CD14-positive monocyte (primary cell): ENCODE measurements at regions not wholly inside any gene's neighbourhood (a gene's known extent, or its start where the extent isn't known, plus 50 kb on each side); places are given as distances from the start of the nearest gene placed in this dataset.

Source experiments
- DNase-seq, 3 donors: peaks; one replicate each; pipeline ENCODE4 v3.0.0-alpha.2; 2011 to 2022
- H2AFZ ChIP-seq: 2 replicates; pipeline ENCODE4 v1.6.0; 2012; ENCODE audit warnings: mild to moderate bottlenecking, low read depth, low read length, inconsistent platforms; ENCODE audit not compliant: insufficient read depth, poor library complexity, severe bottlenecking
- H3K27ac ChIP-seq, 2 donors: 1 replicate in 1 of 2; 2 replicates in 1 of 2; pipeline ENCODE4 v1.5.1; 2012 to 2013; ENCODE audit warnings: low read length in 2 of 2, control low read depth in 1 of 2, inconsistent platforms in 1 of 2, low read depth in 1 of 2, mild to moderate bottlenecking in 1 of 2
- H3K27me3 ChIP-seq, 2 donors: one replicate each; pipeline versions ENCODE4 v1.6.0 to v1.6.1; 2011 to 2013; ENCODE audit warnings: low read length in 2 of 2; ENCODE audit not compliant: control insufficient read depth in 2 of 2, insufficient read depth in 2 of 2
- H3K36me3 ChIP-seq, 2 donors: replicated peaks in 1 of 2; 1 replicate in 1 of 2; 2 replicates in 1 of 2; pipeline versions ENCODE4 v1.5.1 to v1.6.1; 2012 to 2013; ENCODE audit warnings: low read length in 2 of 2, control low read depth in 1 of 2, inconsistent platforms in 1 of 2, mild to moderate bottlenecking in 1 of 2; ENCODE audit not compliant: insufficient read depth in 2 of 2, control insufficient read depth in 1 of 2
- H3K4me1 ChIP-seq, 2 donors: 1 replicate in 1 of 2; 2 replicates in 1 of 2; pipeline versions ENCODE4 v1.5.1 to v1.6.1; 2012 to 2013; ENCODE audit warnings: low read length in 2 of 2, control low read depth in 1 of 2, inconsistent platforms in 1 of 2, mild to moderate bottlenecking in 1 of 2, moderate library complexity in 1 of 2; ENCODE audit not compliant: insufficient read depth in 2 of 2, control insufficient read depth in 1 of 2
- H3K4me2 ChIP-seq: replicated peaks from 2 replicates; pipeline ENCODE3; 2012; ENCODE audit warnings: low read length, moderate library complexity, mild to moderate bottlenecking; ENCODE audit not compliant: poor library complexity, severe bottlenecking; ENCODE audit errors: extremely low read depth
- H3K4me3 ChIP-seq, 3 experiments: fragments of 200-600 bp in 1 of 3; sonication (generic) in 1 of 3; replicated peaks in 1 of 3; 1 replicate in 2 of 3; 2 replicates in 1 of 3; pipeline ENCODE4 v1.5.1; 2011 to 2013; ENCODE audit warnings: low read length in 3 of 3, mild to moderate bottlenecking in 3 of 3, control low read depth in 2 of 3, low read depth in 2 of 3, inconsistent platforms in 1 of 3, moderate library complexity in 1 of 3
- H3K79me2 ChIP-seq: 2 replicates; pipeline ENCODE4 v1.6.0; 2012; ENCODE audit warnings: mild to moderate bottlenecking, control low read depth, inconsistent platforms, low read length, moderate library complexity; ENCODE audit not compliant: insufficient read depth
- H3K9ac ChIP-seq: 2 replicates; pipeline ENCODE4 v1.6.0; 2017; ENCODE audit warnings: low read length, mild to moderate bottlenecking; ENCODE audit not compliant: insufficient read depth, poor library complexity, severe bottlenecking
- H3K9me3 ChIP-seq, 2 donors: replicated peaks in 1 of 2; 1 replicate in 1 of 2; 2 replicates in 1 of 2; pipeline versions ENCODE4 v1.5.1 to v1.6.1; 2012 to 2013; ENCODE audit warnings: low read length in 2 of 2, control low read depth in 1 of 2; ENCODE audit not compliant: control insufficient read depth in 1 of 2, insufficient read depth in 1 of 2
- H4K20me1 ChIP-seq: 2 replicates; pipeline ENCODE4 v1.6.0; 2012; ENCODE audit warnings: mild to moderate bottlenecking, low read length, control low read depth, moderate library complexity; ENCODE audit not compliant: insufficient read depth
- H3K27ac Mint-ChIP-seq, 7 donors: one replicate each; pipeline ENCODE4 v1.8.0; 2020; ENCODE audit warnings: mild to moderate bottlenecking in 7 of 7, mixed read lengths in 7 of 7, moderate library complexity in 6 of 7, inconsistent platforms in 2 of 7
- H3K27me3 Mint-ChIP-seq, 3 donors: one replicate each; pipeline ENCODE4 v1.8.0; 2021 to 2022; ENCODE audit warnings: low read depth in 3 of 3, mild to moderate bottlenecking in 3 of 3, mixed read lengths in 3 of 3, moderate library complexity in 3 of 3, inconsistent platforms in 1 of 3
- H3K36me3 Mint-ChIP-seq, 2 donors: one replicate each; pipeline ENCODE4 v1.8.0; 2020; ENCODE audit warnings: mixed read lengths in 2 of 2, inconsistent platforms in 1 of 2, mild to moderate bottlenecking in 1 of 2
- H3K4me1 Mint-ChIP-seq: one replicate; pipeline ENCODE4 v1.8.0; 2020; ENCODE audit warnings: mild to moderate bottlenecking, mixed read lengths
- H3K4me3 Mint-ChIP-seq, 2 donors: one replicate each; pipeline ENCODE4 v1.8.0; 2020; ENCODE audit warnings: mild to moderate bottlenecking in 2 of 2, mixed read lengths in 2 of 2, moderate library complexity in 1 of 2
- H3K9me3 Mint-ChIP-seq, 7 donors: one replicate each; pipeline ENCODE4 v1.8.0; 2020 to 2022; ENCODE audit warnings: mixed read lengths in 7 of 7, mild to moderate bottlenecking in 6 of 7, moderate library complexity in 6 of 7, inconsistent platforms in 2 of 7
- WGBS: methylation state at CpG from one replicate; pipeline ENCODE4 v1.1.5; 2013; ENCODE audit warnings: missing lambda C conversion rate; ENCODE audit not compliant: insufficient coverage; 5-methylcytosine and 5-hydroxymethylcytosine counted together
- intact Hi-C, 2 donors: fragments of 100-400 bp; cut with micrococcal nuclease; formaldehyde crosslinking; loops; one replicate each; pipeline versions ENCODE4 v1.15.0 to v1.15.1; 2023
- TF ChIP-seq, protein P1 (sequence below): fragments of 200-600 bp; IDR thresholded peaks from one replicate; pipeline ENCODE4 v1.8.0; 2022; ENCODE audit warnings: antibody characterized with exemption, mild to moderate bottlenecking

DNA sequence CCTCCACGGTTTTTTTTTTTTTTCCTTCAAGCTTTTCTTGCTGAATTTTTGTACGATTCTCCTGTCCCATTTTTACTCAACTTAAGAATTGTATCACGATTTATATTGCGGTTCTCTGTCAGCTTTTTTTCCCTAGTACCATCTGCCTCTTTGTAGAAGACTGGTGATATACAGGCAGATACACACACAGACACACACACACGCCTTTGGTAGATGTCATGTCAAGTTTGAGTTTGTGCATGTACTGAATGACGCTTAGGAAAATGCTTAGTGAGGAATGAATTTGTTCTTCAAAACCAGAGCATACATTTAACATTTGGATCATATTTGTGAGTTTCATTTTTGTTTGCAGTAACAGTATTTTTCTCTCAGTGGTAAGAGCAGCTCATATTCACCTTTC lies 82.0 kb upstream of the MBNL2 start:
- H3K4me2 ChIP-seq = no peak overlapping the region
- Mint-ChIP-seq H3K4me3 (no peak overlapping the region), H3K27me3 (peaks cover 7 to 22% (median 20%) of the 10 kb centered on the region in 3 donors), H3K4me1 (peaks cover 3% of the 10 kb centered on the region), H3K9me3 (no peaks in the 10 kb centered on the region), H3K27ac (no peak overlapping the region), H3K36me3 (no peaks in the 10 kb centered on the region)
- intact Hi-C loops = no loop called here
- H2AFZ ChIP-seq = no peak overlapping the region
- H3K4me3 ChIP-seq = no peak overlapping the region
- H4K20me1 ChIP-seq = no peaks in the 10 kb centered on the region
- H3K9ac ChIP-seq = no peak overlapping the region
- no peaks in the 10 kb centered on the region for H3K9me3 ChIP-seq
- no peak overlapping the region for H3K27ac ChIP-seq
- H3K4me1 ChIP-seq = no peaks in the 10 kb centered on the region
- no peak for DNase-seq
- WGBS = 50% methylated on average over 1 of the region's 6 CpGs
- no peaks in the 10 kb centered on the region for H3K79me2 ChIP-seq
- TF ChIP-seq, protein P1, sequence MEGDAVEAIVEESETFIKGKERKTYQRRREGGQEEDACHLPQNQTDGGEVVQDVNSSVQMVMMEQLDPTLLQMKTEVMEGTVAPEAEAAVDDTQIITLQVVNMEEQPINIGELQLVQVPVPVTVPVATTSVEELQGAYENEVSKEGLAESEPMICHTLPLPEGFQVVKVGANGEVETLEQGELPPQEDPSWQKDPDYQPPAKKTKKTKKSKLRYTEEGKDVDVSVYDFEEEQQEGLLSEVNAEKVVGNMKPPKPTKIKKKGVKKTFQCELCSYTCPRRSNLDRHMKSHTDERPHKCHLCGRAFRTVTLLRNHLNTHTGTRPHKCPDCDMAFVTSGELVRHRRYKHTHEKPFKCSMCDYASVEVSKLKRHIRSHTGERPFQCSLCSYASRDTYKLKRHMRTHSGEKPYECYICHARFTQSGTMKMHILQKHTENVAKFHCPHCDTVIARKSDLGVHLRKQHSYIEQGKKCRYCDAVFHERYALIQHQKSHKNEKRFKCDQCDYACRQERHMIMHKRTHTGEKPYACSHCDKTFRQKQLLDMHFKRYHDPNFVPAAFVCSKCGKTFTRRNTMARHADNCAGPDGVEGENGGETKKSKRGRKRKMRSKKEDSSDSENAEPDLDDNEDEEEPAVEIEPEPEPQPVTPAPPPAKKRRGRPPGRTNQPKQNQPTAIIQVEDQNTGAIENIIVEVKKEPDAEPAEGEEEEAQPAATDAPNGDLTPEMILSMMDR = no peak
- H3K36me3 ChIP-seq = no peaks in the 10 kb centered on the region
- H3K27me3 ChIP-seq = peaks cover 7 to 12% of the 10 kb centered on the region in 2 donors

DNA sequence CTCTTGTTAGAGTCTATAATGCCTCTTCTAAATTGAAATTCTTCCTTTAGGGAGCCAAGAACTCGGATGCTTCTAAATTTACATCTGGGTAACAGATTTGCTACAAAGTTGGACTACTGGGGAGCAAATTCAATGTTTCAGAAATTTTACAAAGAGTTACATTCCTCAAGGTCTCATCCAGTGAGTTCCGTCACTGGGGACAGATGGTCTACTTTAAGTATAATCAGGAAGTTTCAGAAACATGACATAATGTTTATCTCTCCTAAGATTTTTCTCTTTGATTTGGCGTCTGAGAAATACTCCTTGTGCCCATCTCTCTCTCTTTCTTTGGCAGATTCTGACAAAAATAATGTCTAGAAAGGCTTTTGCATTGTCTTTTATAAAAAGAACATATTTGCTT lies 81.5 kb upstream of the MBNL2 start:
- H3K4me1 Mint-ChIP-seq = peaks cover 3% of the 10 kb centered on the region
- H3K27ac Mint-ChIP-seq = no peak overlapping the region
- intact Hi-C loops = no loop called here
- Histone ChIP-seq H3K27ac (no peak overlapping the region), H3K9ac (no peak overlapping the region), H3K4me3 (no peak overlapping the region), H4K20me1 (no peaks in the 10 kb centered on the region), H3K79me2 (no peaks in the 10 kb centered on the region), H3K4me1 (no peaks in the 10 kb centered on the region), H3K4me2 (no peak overlapping the region), H2AFZ (no peak overlapping the region), H3K27me3 (peaks cover 7 to 12% of the 10 kb centered on the region in 2 donors), H3K36me3 (no peaks in the 10 kb centered on the region), H3K9me3 (no peaks in the 10 kb centered on the region)
- H3K36me3 Mint-ChIP-seq = no peaks in the 10 kb centered on the region
- WGBS = no CpG with 5 or more reads among the region's 3 CpGs
- H3K27me3 Mint-ChIP-seq = peaks cover 7 to 24% (median 23%) of the 10 kb centered on the region in 3 donors
- TF ChIP-seq, protein P1 = no peak
- no peak overlapping the region for H3K4me3 Mint-ChIP-seq
- no peaks in the 10 kb centered on the region for H3K9me3 Mint-ChIP-seq
- DNase-seq = no peak
